ENCODE measurements at regions not wholly inside any gene's neighbourhood (a gene's known extent, or its start where the extent isn't known, plus 50 kb on each side); places are given as distances from the start of the nearest gene placed in this dataset.

DNA sequence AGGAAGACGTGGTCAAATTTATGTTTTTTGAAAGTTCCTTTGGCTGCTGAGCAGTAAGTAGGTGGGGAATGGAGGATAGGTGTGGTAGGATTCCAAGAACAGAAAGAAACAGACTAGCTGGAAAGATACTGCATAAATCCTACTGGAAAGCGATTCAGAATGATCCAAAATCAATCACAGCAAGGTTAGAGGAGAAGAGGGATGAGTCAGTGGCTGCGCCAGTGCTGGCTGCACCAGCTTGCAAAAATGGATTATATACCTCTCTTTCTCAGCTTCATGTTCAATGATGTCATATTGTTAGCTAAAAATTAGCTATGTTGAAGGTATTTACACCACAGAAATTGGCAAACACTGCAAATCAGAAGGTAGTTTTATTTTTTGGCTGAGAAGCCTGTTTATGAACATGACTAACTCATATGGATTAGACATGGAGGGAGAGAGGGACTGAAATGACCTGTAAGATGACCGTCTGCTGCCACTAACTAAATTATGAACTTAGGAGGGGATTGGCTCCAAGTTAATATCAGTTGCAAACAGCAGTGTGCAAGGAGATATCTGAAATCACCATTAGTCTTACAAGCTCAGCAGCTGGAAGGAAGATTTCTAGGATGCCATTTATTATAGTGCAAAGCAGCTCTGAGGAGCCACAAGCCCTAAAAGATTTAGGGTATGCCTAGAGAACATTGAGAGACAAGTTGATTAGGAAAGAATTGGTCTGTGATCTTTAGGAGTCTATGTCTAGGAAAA is 405.3 kb downstream of the MID1IP1 start:
- TF ChIP-seq, protein P1, sequence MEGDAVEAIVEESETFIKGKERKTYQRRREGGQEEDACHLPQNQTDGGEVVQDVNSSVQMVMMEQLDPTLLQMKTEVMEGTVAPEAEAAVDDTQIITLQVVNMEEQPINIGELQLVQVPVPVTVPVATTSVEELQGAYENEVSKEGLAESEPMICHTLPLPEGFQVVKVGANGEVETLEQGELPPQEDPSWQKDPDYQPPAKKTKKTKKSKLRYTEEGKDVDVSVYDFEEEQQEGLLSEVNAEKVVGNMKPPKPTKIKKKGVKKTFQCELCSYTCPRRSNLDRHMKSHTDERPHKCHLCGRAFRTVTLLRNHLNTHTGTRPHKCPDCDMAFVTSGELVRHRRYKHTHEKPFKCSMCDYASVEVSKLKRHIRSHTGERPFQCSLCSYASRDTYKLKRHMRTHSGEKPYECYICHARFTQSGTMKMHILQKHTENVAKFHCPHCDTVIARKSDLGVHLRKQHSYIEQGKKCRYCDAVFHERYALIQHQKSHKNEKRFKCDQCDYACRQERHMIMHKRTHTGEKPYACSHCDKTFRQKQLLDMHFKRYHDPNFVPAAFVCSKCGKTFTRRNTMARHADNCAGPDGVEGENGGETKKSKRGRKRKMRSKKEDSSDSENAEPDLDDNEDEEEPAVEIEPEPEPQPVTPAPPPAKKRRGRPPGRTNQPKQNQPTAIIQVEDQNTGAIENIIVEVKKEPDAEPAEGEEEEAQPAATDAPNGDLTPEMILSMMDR (IDR thresholded peaks at IDR 0.05) = no peak
- TF ChIP-seq POLR2A (IDR thresholded peaks at IDR 0.05) = no peak
